OCI-LY1 (cell line): ENCODE measurements at regions not wholly inside any gene's neighbourhood (a gene's known extent, or its start where the extent isn't known, plus 50 kb on each side); places are given as distances from the start of the nearest gene placed in this dataset.

Experiments
- CTCF ChIP-seq: fragments of 200-600 bp; sonication (generic), shearing (Covaris generic); IDR thresholded peaks from 2 replicates; pipeline ENCODE4 v1.5.1; 2017; ENCODE audit warnings: mild to moderate bottlenecking, antibody characterized with exemption, low read length, moderate library complexity, mixed read lengths
- EZH2 ChIP-seq: fragments of 200-600 bp; sonication (generic), shearing (Covaris generic); IDR thresholded peaks from 2 replicates; pipeline ENCODE4 v1.8.0; 2017; ENCODE audit warnings: borderline replicate concordance, mixed run types, mild to moderate bottlenecking, antibody characterized with exemption, low read length, moderate library complexity, mixed read lengths

GRCh38 chrY:20648265-20648664, 72.7 kb downstream of the EIF1AY start:
- TF ChIP-seq CTCF (no peak), EZH2 (no peak)
